GM21723 (cell line): ENCODE measurements at regions not wholly inside any gene's neighbourhood (a gene's known extent, or its start where the extent isn't known, plus 50 kb on each side); places are given as distances from the start of the nearest gene placed in this dataset.

Source experiments
- ATAC-seq: cut with Tn5 transposase; IDR thresholded peaks from one replicate; pipeline ENCODE4 v1.9.1; 2021; ENCODE audit warnings: mild to moderate bottlenecking, moderate library complexity; ENCODE audit not compliant: unreplicated experiment

GRCh38 chr21:26784974-26785373, 60.2 kb downstream of the ADAMTS1 start:
- no peak for ATAC-seq

- ATAC-seq = no peak
Measured at GRCh38 chr21:26783466-26784195, 61.6 kb downstream of the ADAMTS1 start.

- no peak for ATAC-seq
Measured at GRCh38 chr21:26782747-26783146, 62.5 kb downstream of the ADAMTS1 start.

GRCh38 chr21:26782331-26782730, 62.9 kb downstream of the ADAMTS1 start:
- no peak for ATAC-seq

- no peak for ATAC-seq
Measured at GRCh38 chr21:26781331-26781730, 63.9 kb downstream of the ADAMTS1 start.

GRCh38 chr21:26777166-26777565, 68.0 kb downstream of the ADAMTS1 start:
- no peak for ATAC-seq

GRCh38 chr21:26776310-26777021, 68.7 kb downstream of the ADAMTS1 start:
- no peak for ATAC-seq

GRCh38 chr21:26773058-26773457, 72.2 kb downstream of the ADAMTS1 start:
- no peak for ATAC-seq

- no peak for ATAC-seq
Measured at GRCh38 chr21:26769613-26770188, 75.5 kb downstream of the ADAMTS1 start.

GRCh38 chr21:26766826-26767325, 78.3 kb downstream of the ADAMTS1 start:
- ATAC-seq = no peak

- ATAC-seq = no peak
Measured at GRCh38 chr21:26761174-26761915, 83.9 kb downstream of the ADAMTS1 start.

- no peak for ATAC-seq
Measured at GRCh38 chr21:26759731-26760130, 85.5 kb downstream of the ADAMTS1 start.

GRCh38 chr21:26758083-26758880, 86.9 kb downstream of the ADAMTS1 start:
- no peak for ATAC-seq

GRCh38 chr21:26756491-26757159, 88.6 kb downstream of the ADAMTS1 start:
- ATAC-seq = no peak

GRCh38 chr21:26754853-26755252, 90.4 kb downstream of the ADAMTS1 start:
- no peak for ATAC-seq

- no peak for ATAC-seq
Measured at GRCh38 chr21:26753822-26754221, 91.4 kb downstream of the ADAMTS1 start.

GRCh38 chr21:26752849-26753248, 92.4 kb downstream of the ADAMTS1 start:
- ATAC-seq = no peak

GRCh38 chr21:26751305-26751704, 93.9 kb downstream of the ADAMTS1 start:
- ATAC-seq = no peak

- no peak for ATAC-seq
Measured at GRCh38 chr21:26748066-26748465, 97.1 kb downstream of the ADAMTS1 start.

GRCh38 chr21:26747216-26747615, 98.0 kb downstream of the ADAMTS1 start:
- ATAC-seq = no peak
